HL-60/S4 (cell line): ENCODE measurements at regions not wholly inside any gene's neighbourhood (a gene's known extent, or its start where the extent isn't known, plus 50 kb on each side); places are given as distances from the start of the nearest gene placed in this dataset.

Experiments
- in situ Hi-C: fragments of 300-500 bp; cut with MboI; formaldehyde crosslinking; loops from 2 replicates; pipeline ENCODE4 v1.14.3; 2022; ENCODE audit warnings: low sequenced_read_pairs

GRCh38 chr13:82740442-82740841 lies 1141.8 kb downstream of the SLITRK1 start:
- in situ Hi-C loops: no loop called here

- in situ Hi-C loops: no loop called here
Observed at GRCh38 chr13:82739881-82740280, 1142.4 kb downstream of the SLITRK1 start.

- in situ Hi-C loops: no loop called here
Observed at GRCh38 chr13:82729401-82729800, 1152.9 kb downstream of the SLITRK1 start.

- in situ Hi-C loops: no loop called here
Observed at GRCh38 chr13:82720986-82721385, 1161.3 kb downstream of the SLITRK1 start.

- in situ Hi-C loops: no loop called here
Observed at GRCh38 chr13:82719987-82720386, 1162.3 kb downstream of the SLITRK1 start.

- in situ Hi-C loops: no loop called here
Observed at GRCh38 chr13:82717249-82717648, 1165.0 kb downstream of the SLITRK1 start.

- in situ Hi-C loops: no loop called here
Observed at GRCh38 chr13:82713687-82714405, 1168.4 kb downstream of the SLITRK1 start.

- in situ Hi-C loops: no loop called here
Observed at GRCh38 chr13:82702513-82702912, 1179.8 kb downstream of the SLITRK1 start.

- in situ Hi-C loops: no loop called here
Observed at GRCh38 chr13:82701020-82701419, 1181.3 kb downstream of the SLITRK1 start.

GRCh38 chr13:82698941-82699340 lies 1183.3 kb downstream of the SLITRK1 start:
- in situ Hi-C loops: no loop called here

- in situ Hi-C loops: no loop called here
Observed at GRCh38 chr13:82698383-82698782, 1183.9 kb downstream of the SLITRK1 start.

- in situ Hi-C loops: no loop called here
Observed at GRCh38 chr13:82693607-82694006, 1188.7 kb downstream of the SLITRK1 start.

GRCh38 chr13:82688400-82688994 lies 1193.8 kb downstream of the SLITRK1 start:
- in situ Hi-C loops: no loop called here

GRCh38 chr13:82687884-82688283 lies 1194.4 kb downstream of the SLITRK1 start:
- in situ Hi-C loops: no loop called here

- in situ Hi-C loops: no loop called here
Observed at GRCh38 chr13:82681535-82681934, 1200.7 kb downstream of the SLITRK1 start.

- in situ Hi-C loops: no loop called here
Observed at GRCh38 chr13:82678052-82678451, 1204.2 kb downstream of the SLITRK1 start.

- in situ Hi-C loops: no loop called here
Observed at GRCh38 chr13:82675024-82675423, 1207.2 kb downstream of the SLITRK1 start.

- in situ Hi-C loops: no loop called here
Observed at GRCh38 chr13:82674546-82674945, 1207.7 kb downstream of the SLITRK1 start.

- in situ Hi-C loops: no loop called here
Observed at GRCh38 chr13:82672248-82672647, 1210.0 kb downstream of the SLITRK1 start.

- in situ Hi-C loops: no loop called here
Observed at GRCh38 chr13:82664183-82664582, 1218.1 kb downstream of the SLITRK1 start.

- in situ Hi-C loops: no loop called here
Observed at GRCh38 chr13:82661126-82661525, 1221.1 kb downstream of the SLITRK1 start.

- in situ Hi-C loops: no loop called here
Observed at GRCh38 chr13:82658811-82659210, 1223.5 kb downstream of the SLITRK1 start.

GRCh38 chr13:82657471-82657870 lies 1224.8 kb downstream of the SLITRK1 start:
- in situ Hi-C loops: no loop called here
